Hematopoietic multipotent progenitor cell treated with erythropoietin and hydrocortisone succinate and interleukin-3 and kit ligand, for 4 days (in vitro differentiated cells): ENCODE measurements at regions not wholly inside any gene's neighbourhood (a gene's known extent, or its start where the extent isn't known, plus 50 kb on each side); places are given as distances from the start of the nearest gene placed in this dataset.

ENCODE experiments used
- DNase-seq: peaks from one replicate; pipeline ENCODE4 v3.0.0-alpha.2; 2015

GRCh38 chr5:11955331-11955730 is 51.1 kb upstream of the CTNND2 start:
- no peak for DNase-seq
